ENCODE measurements at regions not wholly inside any gene's neighbourhood (a gene's known extent, or its start where the extent isn't known, plus 50 kb on each side); places are given as distances from the start of the nearest gene placed in this dataset.
A peak's percentile ranks its signal among the peaks of the same experiment; 100 is the strongest.

- DNase-seq (ENCODE audit: low read depth), result no peak
Measured at GRCh38 chr12:34188974-34189373, 166.7 kb downstream of the ALG10 start.

DNA sequence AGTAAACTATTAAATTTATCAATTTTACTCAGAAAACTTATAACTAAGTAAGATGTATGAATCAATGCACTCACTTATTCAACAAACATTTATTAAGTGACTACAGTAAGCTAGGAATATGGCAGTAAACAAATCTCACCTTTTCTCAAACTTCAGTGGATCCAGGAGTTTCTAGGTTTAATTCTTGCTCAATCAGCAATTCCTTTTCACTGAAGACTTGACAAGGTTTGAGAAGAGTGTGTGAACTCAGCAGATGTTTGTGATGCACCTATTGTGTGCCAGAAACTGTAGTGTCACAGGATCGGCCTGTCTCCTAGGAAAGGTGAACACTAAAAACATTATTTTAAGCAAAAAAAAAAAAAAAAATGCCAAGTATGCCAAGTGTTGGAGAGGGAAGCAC, 167.8 kb downstream of the ALG10 start:
- DNase-seq (ENCODE audit: low read depth), result no peak

DNA sequence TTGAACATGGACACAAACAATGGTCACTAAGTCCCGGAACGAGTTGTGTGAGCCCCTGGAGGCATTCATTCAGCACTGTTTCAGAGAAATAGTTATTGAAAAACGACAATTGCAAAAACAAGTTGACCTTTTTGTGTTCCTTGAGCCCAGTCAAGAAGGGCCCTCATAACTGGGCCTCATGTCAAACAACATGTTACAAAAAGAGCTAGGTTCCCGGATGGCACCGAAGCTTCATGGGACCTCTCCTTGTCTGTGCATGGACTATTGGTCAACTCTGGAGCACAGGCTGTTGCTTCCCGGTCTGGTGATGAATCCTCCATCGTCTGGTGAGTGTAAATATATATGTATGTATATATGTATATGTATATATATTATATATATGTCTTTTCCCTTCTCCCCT, 176.6 kb downstream of the ALG10 start:
- DNase-seq (ENCODE audit: low read depth), result no peak

- no peak for DNase-seq (ENCODE audit: low read depth)
Measured at GRCh38 chr12:34203866-34204620, 181.7 kb downstream of the ALG10 start.

GRCh38 chr12:34204830-34205285, 182.6 kb downstream of the ALG10 start:
- DNase-seq (ENCODE audit: low read depth), result no peak

- DNase-seq (ENCODE audit: low read depth), result no peak
Measured at GRCh38 chr12:34205401-34205800, 183.1 kb downstream of the ALG10 start.

DNA sequence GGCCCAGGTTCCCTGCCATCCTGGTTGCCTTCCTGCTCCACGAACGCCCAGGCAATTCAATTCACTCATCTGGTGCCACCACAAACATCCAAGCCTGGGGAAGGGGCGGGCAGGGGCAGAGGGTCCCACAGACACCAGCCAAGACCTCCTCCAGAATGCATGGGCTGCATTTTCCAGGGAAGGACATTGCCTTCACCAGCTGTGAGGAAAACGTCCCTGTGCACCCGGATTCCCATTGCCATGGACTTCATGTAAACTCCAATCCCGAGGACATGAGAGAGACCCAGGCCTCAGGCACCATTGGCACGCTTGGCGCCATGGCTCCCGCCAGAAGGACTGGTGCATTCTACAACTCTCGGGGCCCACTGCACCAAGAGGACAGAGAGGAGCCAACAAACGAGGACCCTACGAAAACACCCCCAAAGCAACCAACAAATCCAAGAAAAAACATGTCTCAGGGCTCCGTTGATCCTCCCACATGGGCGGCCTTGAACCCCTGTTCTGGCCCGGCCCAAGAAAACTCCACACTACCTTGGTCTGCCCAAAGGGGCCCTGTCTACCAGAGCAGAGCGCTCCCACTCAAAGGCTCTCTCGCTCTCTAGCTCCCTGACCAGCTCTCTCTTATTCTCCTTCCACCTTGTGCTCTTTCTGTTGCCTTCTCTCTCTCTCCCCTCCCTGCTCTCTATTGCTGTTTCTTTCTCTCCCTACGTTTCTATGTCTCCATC, 183.9 kb downstream of the ALG10 start:
- DNase-seq (ENCODE audit: low read depth), result no peak

DNA sequence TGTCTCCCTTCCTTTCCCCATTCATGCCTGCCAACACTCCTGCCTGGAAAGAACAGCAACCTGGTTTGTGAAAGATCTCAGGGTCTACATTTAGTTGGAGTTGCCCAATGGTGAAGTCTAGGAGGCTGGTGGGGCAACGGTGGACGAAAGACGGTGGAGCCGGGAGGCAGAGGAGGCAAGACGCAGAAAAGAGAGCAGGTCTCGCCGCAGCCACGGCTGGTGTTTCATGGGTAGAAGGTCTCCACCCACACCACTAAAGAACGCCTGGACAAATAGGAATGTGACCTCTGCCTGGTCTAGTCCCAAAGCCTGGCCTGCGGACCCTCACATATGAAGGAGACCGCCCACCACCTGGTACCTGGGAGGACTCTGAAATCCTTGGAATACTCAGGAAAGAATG, 185.6 kb downstream of the ALG10 start:
- DNase-seq (ENCODE audit: low read depth), result no peak

DNA sequence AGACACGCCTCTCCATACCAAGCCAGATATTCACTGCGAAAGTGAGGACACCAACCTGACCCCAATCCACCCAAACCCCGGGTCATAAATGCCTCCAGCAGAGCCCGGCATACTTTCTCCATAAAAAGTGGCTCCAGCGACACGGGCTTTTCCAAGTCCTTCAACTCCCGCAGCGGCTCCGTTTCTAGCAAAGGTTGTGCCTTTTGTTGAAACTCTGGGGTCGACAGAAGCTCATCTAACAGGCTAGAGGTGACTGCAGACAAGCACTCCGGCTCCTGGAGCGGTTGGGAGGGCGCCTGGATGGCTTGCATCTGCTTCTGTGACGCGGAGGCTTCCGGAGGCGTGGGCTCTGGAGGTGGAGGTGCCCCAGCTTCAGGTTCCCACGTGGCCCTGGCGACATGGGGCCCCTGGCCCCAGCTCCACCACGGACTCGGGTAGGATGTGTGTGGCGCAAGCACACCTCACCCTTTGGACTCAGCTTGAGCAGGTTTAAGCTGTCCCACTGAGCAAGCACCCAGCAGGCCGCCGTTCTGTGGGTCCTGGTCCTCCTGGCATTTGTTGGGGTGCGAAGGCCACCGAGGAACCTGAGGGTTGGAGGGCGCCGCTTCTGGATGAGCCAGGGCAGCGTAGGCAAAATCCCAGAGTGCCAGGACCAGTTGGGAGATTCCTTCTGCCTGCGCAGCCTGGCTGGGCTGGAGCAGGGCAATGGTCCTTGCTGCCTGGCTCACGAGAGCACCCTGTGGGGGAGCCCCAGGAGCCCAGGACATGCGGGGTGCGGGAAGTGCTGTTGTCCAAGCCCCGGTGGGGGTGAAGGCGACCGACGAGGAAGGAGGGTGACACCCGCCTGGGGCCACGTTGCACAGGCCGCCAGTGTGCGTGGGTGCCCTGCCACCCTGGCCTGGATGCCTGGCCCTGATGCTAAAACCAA, 186.3 kb downstream of the ALG10 start:
- DNase-seq (ENCODE audit: low read depth), result no peak

GRCh38 chr12:34209259-34209835, 187.1 kb downstream of the ALG10 start:
- no peak for DNase-seq (ENCODE audit: low read depth)

- no peak for DNase-seq (ENCODE audit: low read depth)
Measured at GRCh38 chr12:34210183-34210582, 187.9 kb downstream of the ALG10 start.

DNA sequence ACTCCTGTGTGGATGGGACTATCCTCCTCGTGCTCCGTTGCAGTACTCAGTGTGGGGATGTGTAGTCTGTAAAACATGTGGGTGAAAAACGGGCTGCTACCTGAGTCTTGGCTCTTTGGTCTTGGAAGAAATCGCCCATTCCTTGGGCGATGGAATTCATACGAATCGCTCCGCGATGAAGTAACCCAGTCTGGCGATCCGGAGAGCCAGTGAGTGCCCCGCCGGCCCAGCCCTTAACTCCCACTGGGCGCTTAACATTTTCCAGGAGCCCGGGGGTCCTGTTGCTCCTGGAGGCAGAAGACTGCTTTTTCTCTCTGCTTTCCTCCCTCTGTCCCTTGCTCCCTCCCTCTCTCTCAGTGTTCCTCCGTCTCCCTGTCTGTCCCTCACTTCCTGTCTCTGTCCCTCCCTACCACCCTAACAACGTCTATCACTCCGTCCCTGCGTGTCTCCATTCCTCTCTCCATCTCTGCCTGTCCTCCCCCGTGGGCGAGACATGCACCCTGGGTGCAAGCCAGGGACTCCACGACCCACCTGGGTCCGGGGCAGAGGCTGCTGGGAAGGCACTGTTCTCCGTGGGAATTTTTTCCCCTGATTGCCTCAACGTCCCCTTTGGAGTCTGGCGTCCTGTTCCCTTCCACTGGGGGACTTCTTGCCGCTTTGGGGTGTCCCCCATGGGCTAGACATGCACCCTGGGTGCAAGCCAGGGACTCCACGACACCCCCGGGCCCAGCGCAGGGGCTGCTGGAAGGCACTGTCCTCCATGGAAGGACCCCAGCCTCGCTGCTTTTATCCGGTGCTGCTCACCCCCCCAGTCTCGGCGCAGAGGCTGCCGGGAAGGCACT, 188.6 kb downstream of the ALG10 start:
- DNase-seq (ENCODE audit: low read depth), result no peak

DNA sequence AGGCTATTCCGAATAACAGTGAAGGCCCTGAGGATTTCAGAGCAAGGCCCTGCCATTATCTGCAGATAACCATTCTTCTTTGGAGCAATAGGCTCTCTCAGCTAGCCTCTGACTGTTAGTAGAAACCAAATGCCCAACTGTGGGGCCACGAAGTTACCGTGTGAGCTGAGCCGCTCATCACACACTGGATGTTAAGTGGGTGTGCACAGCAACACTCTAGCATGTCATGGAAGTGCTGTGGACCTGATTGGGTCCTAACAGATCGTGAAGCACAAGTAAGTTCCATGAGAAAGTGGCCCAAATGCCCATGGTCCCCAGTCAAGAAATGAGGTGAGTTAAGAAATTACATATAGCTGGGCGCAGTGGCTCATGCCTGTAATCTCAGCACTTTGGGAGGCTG, 190.4 kb downstream of the ALG10 start:
- DNase-seq (ENCODE audit: low read depth), result no peak

DNA sequence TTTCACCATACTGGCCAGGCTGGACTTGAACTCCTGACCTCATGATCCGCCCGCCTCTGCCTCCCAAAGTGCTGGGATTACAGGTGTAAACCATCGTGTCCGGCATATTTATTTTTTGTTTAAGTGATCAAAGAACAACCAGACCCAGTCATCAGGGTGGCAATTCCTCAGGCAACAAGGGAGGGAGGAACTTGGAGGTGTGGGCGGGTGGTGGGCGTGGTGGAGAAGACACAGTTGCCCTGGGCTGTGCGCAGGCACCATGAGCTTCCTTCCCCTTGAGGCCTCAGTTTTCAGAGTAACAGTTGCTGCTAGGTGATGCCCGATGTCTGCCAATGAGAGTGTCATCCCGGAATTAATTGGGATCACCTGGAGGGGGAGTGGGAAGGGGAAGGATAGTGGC, 191.7 kb downstream of the ALG10 start:
- DNase-seq (ENCODE audit: low read depth), result no peak

- no peak for DNase-seq (ENCODE audit: low read depth)
Measured at GRCh38 chr12:34215213-34215892, 193.1 kb downstream of the ALG10 start.

- DNase-seq (ENCODE audit: low read depth), result no peak
Measured at GRCh38 chr12:34215893-34216285, 193.6 kb downstream of the ALG10 start.

DNA sequence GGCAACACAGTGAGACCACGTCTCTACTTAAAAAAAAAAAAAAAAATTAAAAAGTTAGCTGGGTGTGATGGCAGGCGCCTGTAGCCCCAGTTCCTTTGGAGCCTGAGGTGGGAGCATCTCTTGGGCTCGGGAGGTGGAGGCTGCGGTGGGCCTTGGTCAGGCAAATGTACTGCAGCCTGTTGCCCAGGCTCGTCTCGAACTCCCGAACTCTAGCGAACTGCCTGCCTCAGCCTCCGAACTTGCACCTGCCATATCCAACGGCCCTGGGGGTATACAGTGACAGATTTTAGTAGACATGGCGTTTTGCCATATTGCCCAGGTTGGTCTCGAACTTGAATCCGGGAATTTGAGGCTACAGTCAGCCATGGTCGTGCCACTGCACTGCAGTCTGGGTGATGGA, 195.4 kb downstream of the ALG10 start:
- DNase-seq (ENCODE audit: low read depth), result no peak

DNA sequence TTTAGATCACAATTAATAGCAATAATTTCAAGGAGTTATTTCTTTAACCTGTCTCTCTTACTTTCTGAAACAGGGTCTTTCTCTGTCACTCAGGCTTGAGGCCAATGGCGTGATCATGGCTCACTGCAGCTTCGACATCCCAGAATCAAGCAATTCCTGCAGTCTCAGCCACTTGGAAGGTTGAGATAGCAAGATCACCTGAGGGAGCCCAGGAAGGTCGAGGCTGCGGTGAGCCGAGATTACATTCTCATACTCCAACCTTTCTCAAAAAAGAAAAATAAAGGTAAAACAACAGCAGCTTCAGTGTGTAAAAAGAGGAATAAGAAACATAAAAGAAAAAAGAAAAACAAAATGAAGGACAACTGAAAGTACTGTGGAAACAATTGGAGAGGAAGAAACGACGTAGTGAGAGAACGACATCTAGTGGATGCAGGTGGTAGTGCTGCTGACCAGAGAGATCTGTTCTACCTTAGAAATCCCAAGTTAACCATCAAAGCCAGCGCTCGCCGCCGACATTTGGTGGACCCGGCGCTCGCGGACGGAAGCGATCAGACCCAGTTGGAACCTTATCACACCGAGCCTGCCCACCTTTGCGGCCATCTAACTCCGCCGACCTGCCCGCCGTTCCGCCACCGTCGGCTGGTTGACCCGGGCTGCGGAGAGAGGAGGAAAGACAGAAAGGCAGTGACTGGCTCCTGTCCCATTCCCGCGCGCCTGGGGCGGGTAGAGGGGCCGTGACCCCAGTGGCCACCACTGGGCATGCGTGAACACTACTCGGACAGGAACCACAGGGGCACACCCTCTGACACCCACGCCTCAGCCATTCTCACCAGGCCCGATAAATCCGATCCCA, 196.1 kb downstream of the ALG10 start:
- peak; percentile 73 for DNase-seq (ENCODE audit: low read depth)
